ENCODE measurements at regions not wholly inside any gene's neighbourhood (a gene's known extent, or its start where the extent isn't known, plus 50 kb on each side); places are given as distances from the start of the nearest gene placed in this dataset.

DNA sequence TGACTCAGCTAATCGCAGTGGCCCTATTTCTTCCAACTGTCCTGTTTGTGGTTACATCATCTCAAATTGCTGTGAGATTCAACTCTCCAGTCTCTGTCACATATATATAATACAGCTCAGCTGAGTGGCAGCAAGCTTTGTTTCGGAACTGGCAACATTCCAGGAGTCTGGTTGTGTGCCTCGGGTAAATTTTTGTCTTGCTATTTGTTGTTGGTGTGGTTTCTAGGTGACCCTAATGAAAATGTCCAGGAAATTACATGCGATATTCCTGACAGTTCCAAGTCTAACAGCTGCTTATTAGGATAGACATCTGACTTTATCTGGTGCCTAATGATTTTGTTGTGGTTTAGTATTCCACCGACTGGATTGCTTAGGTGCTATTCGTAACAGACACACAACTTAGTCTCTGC is 581.8 kb downstream of the CD109 start:
- Histone ChIP-seq H3K4me1 (no peaks in the 10 kb centered on the region), H3K36me3 (no peaks in the 10 kb centered on the region), H3K4me3 (no peak overlapping the region), H3K27ac (no peak overlapping the region), H3K27me3 (no peaks in the 10 kb centered on the region), H3K9me3 (no peaks in the 10 kb centered on the region)
- intact Hi-C loops (cut with DNase I; ENCODE audit: low total_unique reads), result no loop called here
- TF ChIP-seq, protein P1, sequence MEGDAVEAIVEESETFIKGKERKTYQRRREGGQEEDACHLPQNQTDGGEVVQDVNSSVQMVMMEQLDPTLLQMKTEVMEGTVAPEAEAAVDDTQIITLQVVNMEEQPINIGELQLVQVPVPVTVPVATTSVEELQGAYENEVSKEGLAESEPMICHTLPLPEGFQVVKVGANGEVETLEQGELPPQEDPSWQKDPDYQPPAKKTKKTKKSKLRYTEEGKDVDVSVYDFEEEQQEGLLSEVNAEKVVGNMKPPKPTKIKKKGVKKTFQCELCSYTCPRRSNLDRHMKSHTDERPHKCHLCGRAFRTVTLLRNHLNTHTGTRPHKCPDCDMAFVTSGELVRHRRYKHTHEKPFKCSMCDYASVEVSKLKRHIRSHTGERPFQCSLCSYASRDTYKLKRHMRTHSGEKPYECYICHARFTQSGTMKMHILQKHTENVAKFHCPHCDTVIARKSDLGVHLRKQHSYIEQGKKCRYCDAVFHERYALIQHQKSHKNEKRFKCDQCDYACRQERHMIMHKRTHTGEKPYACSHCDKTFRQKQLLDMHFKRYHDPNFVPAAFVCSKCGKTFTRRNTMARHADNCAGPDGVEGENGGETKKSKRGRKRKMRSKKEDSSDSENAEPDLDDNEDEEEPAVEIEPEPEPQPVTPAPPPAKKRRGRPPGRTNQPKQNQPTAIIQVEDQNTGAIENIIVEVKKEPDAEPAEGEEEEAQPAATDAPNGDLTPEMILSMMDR (IDR thresholded peaks at IDR 0.05), result no peak
- no peak for DNase-seq

DNA sequence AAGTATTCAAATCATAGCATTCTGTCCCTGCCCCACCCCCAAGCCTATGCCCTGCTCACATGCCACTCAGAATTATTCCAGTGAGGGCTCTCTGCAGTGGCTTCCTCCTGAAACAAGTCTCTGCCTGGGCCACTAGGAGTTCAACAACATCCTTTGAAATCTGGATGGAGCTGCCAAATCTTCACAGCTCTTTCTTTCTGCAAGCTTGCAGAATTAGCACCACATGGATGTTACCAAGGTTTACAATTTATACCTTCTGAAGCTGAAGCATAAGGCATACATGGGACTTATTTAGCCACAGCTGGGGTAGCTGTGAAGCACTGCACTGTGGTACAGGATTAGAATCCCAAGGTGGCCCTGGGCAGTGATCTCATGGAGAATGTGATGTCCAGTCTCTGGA is 577.5 kb downstream of the CD109 start:
- Histone ChIP-seq H3K36me3 (no peaks in the 10 kb centered on the region), H3K27ac (no peak overlapping the region), H3K4me3 (no peak overlapping the region), H3K4me1 (no peaks in the 10 kb centered on the region), H3K27me3 (no peaks in the 10 kb centered on the region), H3K9me3 (no peaks in the 10 kb centered on the region)
- intact Hi-C loops (cut with DNase I; ENCODE audit: low total_unique reads), result no loop called here
- TF ChIP-seq, protein P1 (IDR thresholded peaks at IDR 0.05), result no peak
- DNase-seq, result no peak

DNA sequence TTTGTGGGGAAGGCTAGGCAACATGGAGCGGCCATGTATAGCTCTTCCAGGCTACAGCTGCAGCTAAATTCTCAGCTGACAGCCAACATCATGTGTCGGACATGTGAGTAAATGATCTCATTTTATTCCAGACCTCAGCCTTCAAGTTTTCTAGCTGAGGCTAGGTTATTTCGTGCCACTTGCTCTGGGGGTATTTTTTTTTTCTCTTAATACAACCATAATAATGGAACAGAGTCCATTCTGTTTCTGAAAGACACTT is 573.5 kb downstream of the CD109 start:
- Histone ChIP-seq H3K27ac (no peak overlapping the region), H3K9me3 (no peaks in the 10 kb centered on the region), H3K36me3 (no peaks in the 10 kb centered on the region), H3K4me1 (no peaks in the 10 kb centered on the region), H3K4me3 (no peak overlapping the region), H3K27me3 (no peaks in the 10 kb centered on the region)
- intact Hi-C loops (cut with DNase I; ENCODE audit: low total_unique reads), result no loop called here
- TF ChIP-seq, protein P1 (IDR thresholded peaks at IDR 0.05), result no peak
- no peak for DNase-seq

DNA sequence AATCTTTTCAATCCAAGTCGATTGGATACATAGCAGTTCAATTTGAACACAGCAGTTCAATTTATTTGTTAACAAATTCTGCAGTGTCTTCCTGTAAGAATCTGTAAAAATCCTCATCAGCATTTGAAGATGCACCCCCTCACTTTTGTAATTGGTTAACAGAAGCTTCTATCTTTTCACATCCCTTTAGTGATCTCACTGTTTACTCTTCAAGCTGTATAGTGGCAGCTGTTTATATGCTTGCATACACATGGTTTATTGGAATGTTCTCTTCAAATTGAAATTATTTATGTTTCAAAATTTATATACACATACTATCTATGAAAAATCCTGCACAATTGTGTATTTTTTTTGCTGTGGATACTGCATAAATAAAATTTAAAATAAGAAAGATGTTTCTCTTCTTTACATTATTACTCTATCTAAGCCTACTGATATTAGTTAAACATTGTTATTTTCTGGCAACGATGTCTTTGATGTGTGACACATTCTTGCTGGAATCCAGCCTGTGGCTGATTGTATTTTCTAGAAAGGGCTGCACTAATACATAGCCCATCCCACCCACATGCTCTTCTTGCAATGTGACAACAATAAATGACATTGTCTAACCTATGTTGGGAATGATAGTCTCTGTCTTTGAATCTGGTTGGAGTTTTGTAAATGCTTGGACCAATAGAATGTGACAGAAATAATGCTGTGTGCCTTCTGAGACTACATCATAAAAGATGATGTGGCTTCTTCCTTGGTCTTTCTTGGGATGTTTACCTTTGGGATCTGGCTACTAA is 573.0 kb downstream of the CD109 start:
- no peaks in the 10 kb centered on the region for H3K4me1 ChIP-seq
- DNase-seq, result no peak
- intact Hi-C loops (cut with DNase I; ENCODE audit: low total_unique reads), result no loop called here

DNA sequence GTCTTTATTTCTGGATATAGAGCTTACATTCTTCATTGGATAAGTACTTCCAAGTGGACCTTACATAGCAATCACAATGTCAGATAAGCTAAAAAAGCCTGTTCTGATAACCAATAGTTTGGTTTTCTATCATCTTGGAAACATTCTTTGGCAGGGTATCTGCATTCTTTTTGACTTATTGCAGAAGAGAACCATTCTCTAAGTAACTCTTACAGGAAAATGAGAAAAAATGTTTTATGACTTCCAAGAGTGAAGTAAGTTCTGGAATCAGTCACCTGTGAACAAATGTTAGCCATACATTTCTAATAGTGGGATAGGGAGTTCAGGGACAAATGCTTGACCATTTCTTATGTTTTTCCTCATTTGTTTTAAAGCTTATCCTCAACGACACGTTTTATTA is 564.0 kb downstream of the CD109 start:
- Histone ChIP-seq H3K27me3 (no peaks in the 10 kb centered on the region), H3K27ac (no peak overlapping the region)

More for the DNA sequence above, 573.0 kb downstream of the CD109 start:
- Histone ChIP-seq H3K4me3 (no peak overlapping the region), H3K9me3 (no peaks in the 10 kb centered on the region), H3K36me3 (no peaks in the 10 kb centered on the region), H3K27ac (no peak overlapping the region), H3K27me3 (no peaks in the 10 kb centered on the region)
- TF ChIP-seq, protein P1 (IDR thresholded peaks at IDR 0.05), result no peak

More for the DNA sequence above, 564.0 kb downstream of the CD109 start:
- H3K36me3 ChIP-seq, result no peaks in the 10 kb centered on the region
- TF ChIP-seq, protein P1 (IDR thresholded peaks at IDR 0.05), result no peak
- intact Hi-C loops (cut with DNase I; ENCODE audit: low total_unique reads), result no loop called here
- no peak overlapping the region for H3K4me3 ChIP-seq
- H3K4me1 ChIP-seq, result no peaks in the 10 kb centered on the region
- H3K9me3 ChIP-seq, result no peaks in the 10 kb centered on the region
- DNase-seq, result no peak
